BLaER1 treated with 17β-estradiol and CSF1 and Interleukin-3, amounts not matched to agents 10 nM and 100 nM (cell line): ENCODE measurements at regions not wholly inside any gene's neighbourhood (a gene's known extent, or its start where the extent isn't known, plus 50 kb on each side); places are given as distances from the start of the nearest gene placed in this dataset.
A peak's percentile ranks its signal among the peaks of the same experiment; 100 is the strongest.

ENCODE experiments used
- H3K27ac ChIP-seq, 11 experiments: shearing (Covaris generic); formaldehyde crosslinking; 2 replicates each; pipeline ENCODE4 v1.8.1; 2022
- H3K27me3 ChIP-seq, 11 experiments: shearing (Covaris generic); formaldehyde crosslinking; 2 replicates each; pipeline ENCODE4 v1.8.1; 2022
- H3K36me3 ChIP-seq, 11 experiments: shearing (Covaris generic); formaldehyde crosslinking; 2 replicates each; pipeline ENCODE4 v1.8.1; 2022
- H3K4me1 ChIP-seq, 10 experiments: shearing (Covaris generic); formaldehyde crosslinking; 2 replicates each; pipeline ENCODE4 v1.8.1; 2022
- H3K4me2 ChIP-seq, 11 experiments: shearing (Covaris generic); formaldehyde crosslinking; 2 replicates each; pipeline ENCODE4 v1.8.1; 2022
- H3K4me3 ChIP-seq, 10 experiments: shearing (Covaris generic); formaldehyde crosslinking; 2 replicates each; pipeline ENCODE4 v1.8.1; 2022
- H3K9ac ChIP-seq, 11 experiments: shearing (Covaris generic); formaldehyde crosslinking; 2 replicates each; pipeline ENCODE4 v1.8.1; 2022
- H3K9me3 ChIP-seq, 11 experiments: shearing (Covaris generic); formaldehyde crosslinking; replicated peaks in 1 of 11; 2 replicates each; pipeline ENCODE4 v1.8.1; 2022
- H4K20me1 ChIP-seq, 11 experiments: shearing (Covaris generic); formaldehyde crosslinking; 2 replicates each; pipeline ENCODE4 v1.8.1; 2022
- Cebpa-rat ChIP-seq, 11 experiments: shearing (Covaris generic); IDR thresholded peaks; 2 replicates each; pipeline ENCODE4 v1.8.1; 2022

- Histone ChIP-seq H3K4me1 (no peaks in the 10 kb centered on the region), H3K9me3 (peaks cover 0 to 4% (median 0%) of the 10 kb centered on the region in 11 experiments; a peak in 1 of 22 replicates), H3K9ac (no peak overlapping the region), H3K36me3 (no peaks in the 10 kb centered on the region), H4K20me1 (no peaks in the 10 kb centered on the region), H3K27me3 (no peaks in the 10 kb centered on the region), H3K4me2 (no peak overlapping the region), H3K27ac (no peak overlapping the region), H3K4me3 (no peak overlapping the region)
- TF ChIP-seq Cebpa-rat (IDR thresholded peaks at IDR 0.05): no peak; a peak in 1 of 22 replicates
Observed at GRCh38 chr6:23320471-23321015, 751.2 kb downstream of the HDGFL1 start.

DNA sequence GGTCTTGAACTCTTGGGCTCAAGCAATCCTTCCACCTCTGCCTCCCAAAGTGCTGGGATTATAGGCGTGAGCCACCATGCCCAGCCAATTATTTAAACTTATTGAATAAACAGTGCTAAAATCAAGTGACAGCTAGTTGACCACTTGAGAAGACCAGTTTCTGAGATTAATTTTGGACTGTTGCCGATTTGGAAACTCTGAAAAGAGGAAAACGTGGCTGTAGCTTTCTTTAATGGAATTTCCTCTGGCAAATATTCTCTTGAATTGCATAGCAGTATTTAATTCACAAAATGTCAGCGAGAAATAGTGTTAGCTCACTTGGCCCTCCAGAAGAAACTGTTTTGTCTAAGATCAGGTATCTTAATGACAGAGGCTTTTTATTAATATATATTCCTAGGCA, 754.5 kb downstream of the HDGFL1 start:
- Histone ChIP-seq H3K27ac (no peak overlapping the region), H3K27me3 (no peaks in the 10 kb centered on the region), H3K9ac (no peak overlapping the region), H3K36me3 (no peaks in the 10 kb centered on the region), H3K4me1 (no peaks in the 10 kb centered on the region), H3K4me2 (no peak overlapping the region), H3K9me3 (peaks cover 0 to 4% (median 0%) of the 10 kb centered on the region in 11 experiments; a peak in 1 of 22 replicates), H3K4me3 (no peak overlapping the region), H4K20me1 (no peaks in the 10 kb centered on the region)
- no peak for TF ChIP-seq Cebpa-rat (IDR thresholded peaks at IDR 0.05)

- Histone ChIP-seq H3K9ac (no peak overlapping the region), H3K4me3 (no peak overlapping the region), H3K9me3 (peaks cover 0 to 4% (median 0%) of the 10 kb centered on the region in 11 experiments; a peak in 1 of 22 replicates), H4K20me1 (no peaks in the 10 kb centered on the region), H3K4me1 (no peaks in the 10 kb centered on the region), H3K27me3 (no peaks in the 10 kb centered on the region), H3K4me2 (no peak overlapping the region), H3K27ac (no peak overlapping the region), H3K36me3 (no peaks in the 10 kb centered on the region)
- TF ChIP-seq Cebpa-rat (IDR thresholded peaks at IDR 0.05): no peak
Observed at GRCh38 chr6:23325065-23325464, 755.7 kb downstream of the HDGFL1 start.

DNA sequence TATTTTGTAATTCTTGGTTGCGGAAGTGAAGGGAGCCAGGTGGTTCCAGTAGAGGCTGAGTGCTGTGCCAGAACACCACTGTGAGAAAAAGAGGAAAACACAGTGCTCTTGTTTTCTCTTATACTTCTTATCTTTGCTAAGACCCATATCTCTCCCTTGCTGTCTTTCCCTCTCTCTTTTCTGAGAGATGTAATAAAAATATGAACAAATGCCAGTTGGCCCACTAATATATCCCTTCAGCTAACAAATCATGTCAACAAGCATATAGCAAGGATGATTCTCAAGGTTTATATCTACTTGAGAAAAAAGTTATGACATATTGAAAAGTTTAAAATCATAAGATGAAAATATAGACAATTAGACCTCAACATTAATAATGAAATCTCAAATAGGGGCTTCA, 758.3 kb downstream of the HDGFL1 start:
- Histone ChIP-seq H3K4me2 (no peak overlapping the region), H4K20me1 (no peaks in the 10 kb centered on the region), H3K36me3 (no peaks in the 10 kb centered on the region), H3K9me3 (peaks cover 0 to 4% (median 0%) of the 10 kb centered on the region in 11 experiments; a peak in 1 of 22 replicates), H3K9ac (no peak overlapping the region), H3K4me3 (no peak overlapping the region), H3K4me1 (0 out of 20 replicates have a peak, but pooled peaks cover 0 to 4% (median 0%) of the 10 kb centered on the region in 10 experiments), H3K27ac (no peak overlapping the region), H3K27me3 (no peaks in the 10 kb centered on the region)
- TF ChIP-seq Cebpa-rat (IDR thresholded peaks at IDR 0.05): no peak

GRCh38 chr6:23329086-23329485, 759.7 kb downstream of the HDGFL1 start:
- Histone ChIP-seq H3K4me3 (no peak overlapping the region), H4K20me1 (no peaks in the 10 kb centered on the region), H3K27me3 (no peaks in the 10 kb centered on the region), H3K36me3 (no peaks in the 10 kb centered on the region), H3K9me3 (no peaks in the 10 kb centered on the region), H3K27ac (no peak overlapping the region), H3K4me2 (no peak overlapping the region), H3K9ac (no peak overlapping the region), H3K4me1 (0 out of 20 replicates have a peak, but pooled peaks cover 0 to 4% (median 0%) of the 10 kb centered on the region in 10 experiments)
- no peak for TF ChIP-seq Cebpa-rat (IDR thresholded peaks at IDR 0.05)

- Histone ChIP-seq H3K36me3 (no peaks in the 10 kb centered on the region), H3K27me3 (no peaks in the 10 kb centered on the region), H3K4me2 (no peak overlapping the region), H3K27ac (no peak overlapping the region), H3K9me3 (no peaks in the 10 kb centered on the region), H3K4me3 (no peak overlapping the region), H4K20me1 (no peaks in the 10 kb centered on the region), H3K9ac (no peak overlapping the region), H3K4me1 (0 out of 20 replicates have a peak, but pooled peaks cover 0 to 4% (median 0%) of the 10 kb centered on the region in 10 experiments)
- peak in 3 of 11 experiments; percentile 59 to 77 (median 71); a peak in 6 of 22 replicates for TF ChIP-seq Cebpa-rat (IDR thresholded peaks at IDR 0.05)
Observed at GRCh38 chr6:23330632-23331031, 761.3 kb downstream of the HDGFL1 start.

- H3K36me3 ChIP-seq: no peaks in the 10 kb centered on the region
- no peak for TF ChIP-seq Cebpa-rat (IDR thresholded peaks at IDR 0.05)
- H3K4me2 ChIP-seq: no peak overlapping the region
- no peaks in the 10 kb centered on the region for H4K20me1 ChIP-seq
- no peaks in the 10 kb centered on the region for H3K9me3 ChIP-seq
- H3K4me3 ChIP-seq: no peak overlapping the region
- H3K9ac ChIP-seq: no peak overlapping the region
- no peak overlapping the region for H3K27ac ChIP-seq
- no peaks in the 10 kb centered on the region for H3K27me3 ChIP-seq
- H3K4me1 ChIP-seq: 0 out of 20 replicates have a peak, but pooled peaks cover 0 to 4% (median 0%) of the 10 kb centered on the region in 10 experiments
Observed at GRCh38 chr6:23334360-23334759, 765.0 kb downstream of the HDGFL1 start.

DNA sequence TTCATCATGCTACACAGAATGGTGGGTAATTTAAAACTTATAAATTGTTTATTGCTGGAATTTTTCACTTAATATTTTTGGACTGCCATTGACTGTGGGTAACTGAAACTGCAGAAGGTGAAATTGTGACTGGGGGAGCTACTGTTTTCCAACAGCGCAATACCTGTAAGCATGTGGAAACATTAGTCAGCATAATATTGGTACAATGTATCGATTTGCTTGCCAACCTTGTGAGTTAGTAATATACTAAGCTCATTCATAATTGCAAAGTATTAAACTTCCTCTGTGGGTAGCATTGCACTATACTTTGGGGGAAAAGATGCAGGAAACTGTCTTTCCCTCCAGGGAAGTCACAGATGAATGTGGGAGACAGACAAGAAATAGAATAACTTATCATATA, 766.5 kb downstream of the HDGFL1 start:
- Histone ChIP-seq H3K27me3 (no peaks in the 10 kb centered on the region), H3K36me3 (no peaks in the 10 kb centered on the region), H3K4me2 (no peak overlapping the region), H3K9me3 (no peaks in the 10 kb centered on the region), H4K20me1 (no peaks in the 10 kb centered on the region), H3K9ac (no peak overlapping the region), H3K4me3 (no peak overlapping the region), H3K4me1 (no peaks in the 10 kb centered on the region), H3K27ac (no peak overlapping the region)
- no peak for TF ChIP-seq Cebpa-rat (IDR thresholded peaks at IDR 0.05)

DNA sequence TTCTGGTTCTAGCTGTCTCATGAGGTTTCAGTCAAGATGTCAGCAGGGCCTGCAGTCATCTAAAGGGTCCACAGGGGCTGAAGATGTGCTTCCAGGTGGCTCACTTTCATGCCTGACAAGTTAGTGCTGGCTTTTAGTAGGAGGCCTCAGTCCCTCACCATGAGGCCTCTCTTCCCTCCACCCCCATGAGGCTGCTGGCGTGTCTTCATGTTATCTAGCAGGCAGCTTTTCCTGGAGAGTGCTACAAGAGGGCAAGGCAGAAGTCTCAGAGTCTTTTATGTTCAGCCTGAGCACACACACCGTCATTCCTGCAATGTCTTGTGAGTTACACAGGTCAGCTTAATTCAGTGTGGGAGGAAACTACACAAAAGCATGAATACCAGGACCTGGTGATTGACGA, 769.9 kb downstream of the HDGFL1 start:
- no peak for TF ChIP-seq Cebpa-rat (IDR thresholded peaks at IDR 0.05)

DNA sequence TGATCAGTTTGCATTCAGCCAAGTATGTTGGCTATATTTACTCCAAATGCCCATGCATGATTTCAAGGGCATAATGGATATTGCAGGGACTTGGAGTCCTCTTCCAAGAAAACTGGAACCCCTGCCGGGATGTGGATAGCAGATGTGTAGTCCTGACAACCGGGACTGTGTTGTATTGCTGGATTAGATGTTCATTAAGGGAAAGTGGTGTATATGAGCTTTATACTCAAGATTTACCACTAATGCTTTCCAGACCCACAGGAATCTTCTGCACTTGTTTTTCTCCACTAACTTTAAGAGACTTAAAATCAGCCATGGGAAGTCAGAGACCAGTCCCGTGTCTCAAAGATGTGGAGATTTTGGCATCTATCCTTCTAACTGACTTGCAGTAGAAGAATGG, 770.9 kb downstream of the HDGFL1 start:
- H3K27ac ChIP-seq: no peak overlapping the region
- no peak overlapping the region for H3K4me2 ChIP-seq
- no peaks in the 10 kb centered on the region for H3K4me1 ChIP-seq
- no peaks in the 10 kb centered on the region for H3K36me3 ChIP-seq
- no peaks in the 10 kb centered on the region for H3K27me3 ChIP-seq
- H3K9ac ChIP-seq: no peak overlapping the region
- H4K20me1 ChIP-seq: no peaks in the 10 kb centered on the region
- no peaks in the 10 kb centered on the region for H3K9me3 ChIP-seq
- H3K4me3 ChIP-seq: no peak overlapping the region
- no peak for TF ChIP-seq Cebpa-rat (IDR thresholded peaks at IDR 0.05)

More for the DNA sequence above, 769.9 kb downstream of the HDGFL1 start:
- no peak overlapping the region for H3K4me3 ChIP-seq
- no peaks in the 10 kb centered on the region for H3K4me1 ChIP-seq
- no peaks in the 10 kb centered on the region for H3K9me3 ChIP-seq
- H3K9ac ChIP-seq: no peak overlapping the region
- H3K4me2 ChIP-seq: no peak overlapping the region
- no peak overlapping the region for H3K27ac ChIP-seq
- H4K20me1 ChIP-seq: no peaks in the 10 kb centered on the region
- no peaks in the 10 kb centered on the region for H3K27me3 ChIP-seq
- H3K36me3 ChIP-seq: no peaks in the 10 kb centered on the region
